GM21737 (cell line): ENCODE measurements at regions not wholly inside any gene's neighbourhood (a gene's known extent, or its start where the extent isn't known, plus 50 kb on each side); places are given as distances from the start of the nearest gene placed in this dataset.

Experiments
- ATAC-seq: cut with Tn5 transposase; IDR thresholded peaks from one replicate; pipeline ENCODE4 v1.9.1; 2021; ENCODE audit warnings: mild to moderate bottlenecking, moderate library complexity; ENCODE audit not compliant: unreplicated experiment

DNA sequence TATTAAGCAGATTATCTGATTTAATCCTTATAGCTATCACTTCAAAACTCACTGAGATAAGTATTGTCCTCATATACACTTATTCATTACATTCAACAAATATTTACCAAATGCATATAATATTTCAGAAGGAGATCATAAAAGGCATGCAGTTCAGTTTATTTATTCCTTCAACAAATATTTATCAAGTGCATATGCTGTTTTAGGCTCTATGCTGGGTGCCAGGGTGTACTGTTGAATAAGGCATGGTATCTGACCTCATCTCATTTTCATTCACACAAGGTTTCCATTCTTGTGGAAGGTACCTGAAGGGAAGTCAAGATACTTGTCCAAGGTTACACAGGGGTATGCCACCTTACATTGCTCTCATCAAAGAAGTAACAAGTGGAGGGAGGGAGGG lies 213.0 kb downstream of the INSIG2 start:
- ATAC-seq = no peak

DNA sequence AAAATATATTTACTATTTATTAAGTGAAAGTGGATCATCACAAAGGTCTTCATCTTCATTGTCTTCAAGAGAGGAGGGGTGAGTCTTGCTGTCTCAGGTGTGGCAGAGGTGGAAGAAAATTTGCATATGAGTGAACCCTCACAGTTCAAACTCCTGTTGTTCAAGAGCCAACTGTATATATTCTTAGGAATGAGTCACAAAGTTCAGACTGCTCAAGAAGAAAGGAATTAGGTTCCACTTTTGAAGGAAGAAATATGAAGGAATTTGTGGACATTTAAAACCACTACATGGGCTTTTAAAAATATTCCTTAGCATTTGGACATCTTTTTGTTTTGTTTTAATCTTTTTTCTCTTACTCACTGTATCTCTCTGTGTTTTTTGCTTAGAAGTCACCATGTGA lies 212.6 kb downstream of the INSIG2 start:
- no peak for ATAC-seq

DNA sequence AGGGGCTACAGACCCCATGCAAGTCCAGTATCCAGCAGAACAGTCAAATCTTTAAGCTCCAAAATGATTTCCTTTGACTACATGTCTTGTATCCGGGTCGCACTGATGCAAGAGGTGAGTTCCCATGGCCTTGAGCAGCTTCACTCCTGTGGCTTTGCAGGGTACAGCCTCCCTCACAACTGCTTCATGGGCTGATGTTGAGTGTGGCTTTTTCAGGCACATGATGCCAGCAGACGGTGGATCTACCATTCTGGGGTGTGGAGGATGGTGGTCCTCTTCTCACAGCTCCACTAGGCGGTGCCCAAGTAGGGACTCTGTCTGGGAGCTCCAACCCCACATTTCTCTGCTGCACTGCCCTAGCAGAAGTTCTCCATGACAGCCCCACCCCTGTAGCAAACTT lies 208.4 kb downstream of the INSIG2 start:
- ATAC-seq = no peak

DNA sequence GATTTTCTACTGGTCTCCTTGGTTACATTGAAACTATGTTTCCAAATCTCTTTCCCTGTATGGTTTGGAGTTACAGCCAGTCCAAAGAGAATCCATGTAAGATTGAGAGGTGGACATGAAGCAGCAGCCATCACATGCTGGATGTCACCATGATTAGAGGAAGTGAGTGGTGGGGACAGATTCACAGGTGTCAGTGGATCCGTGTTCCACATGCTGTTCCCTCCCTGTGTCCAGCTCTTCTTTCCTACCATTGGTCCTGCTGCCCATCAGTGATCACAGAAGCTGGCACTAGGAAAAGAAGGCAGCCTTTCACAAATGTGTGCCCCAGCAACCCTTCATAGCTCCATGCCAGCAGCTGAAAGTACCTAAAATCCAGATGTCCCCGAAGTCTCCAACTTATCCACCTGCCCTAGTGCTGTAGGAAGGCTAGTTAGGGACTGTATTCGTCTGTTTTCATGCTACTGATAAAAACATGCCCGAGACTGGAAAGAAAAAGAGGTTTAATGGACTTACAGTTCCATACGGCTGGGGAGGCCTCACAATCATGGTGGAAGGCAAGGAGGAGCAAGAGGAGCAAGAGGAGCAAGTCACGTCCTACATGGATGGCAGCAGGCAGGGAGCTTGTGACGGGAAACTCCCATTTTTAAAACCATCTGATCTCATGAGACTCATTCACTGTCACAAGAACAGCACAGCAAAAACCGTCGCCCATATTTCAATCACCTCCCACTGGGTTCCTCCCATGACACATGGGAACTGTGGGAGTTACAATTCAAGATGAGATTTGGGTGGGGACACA lies 207.5 kb downstream of the INSIG2 start:
- no peak for ATAC-seq

DNA sequence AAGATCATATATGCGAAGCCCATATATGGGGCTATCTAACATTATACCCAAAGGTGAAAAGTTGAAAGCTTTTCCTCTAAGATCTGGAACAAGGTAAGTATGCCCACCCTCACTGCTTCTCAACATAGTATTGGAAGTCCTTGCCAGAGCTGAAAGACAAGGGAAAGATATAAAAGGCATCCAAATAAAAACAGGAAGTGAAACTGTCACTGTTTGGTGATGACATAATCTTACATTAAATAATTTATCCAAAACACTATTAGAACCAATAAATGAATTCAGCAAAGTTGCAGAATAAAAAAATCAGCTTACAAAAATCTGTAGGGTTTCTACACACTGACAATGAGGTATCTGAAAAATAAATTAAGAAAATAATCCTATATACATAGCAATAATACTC lies 205.8 kb downstream of the INSIG2 start:
- no peak for ATAC-seq

DNA sequence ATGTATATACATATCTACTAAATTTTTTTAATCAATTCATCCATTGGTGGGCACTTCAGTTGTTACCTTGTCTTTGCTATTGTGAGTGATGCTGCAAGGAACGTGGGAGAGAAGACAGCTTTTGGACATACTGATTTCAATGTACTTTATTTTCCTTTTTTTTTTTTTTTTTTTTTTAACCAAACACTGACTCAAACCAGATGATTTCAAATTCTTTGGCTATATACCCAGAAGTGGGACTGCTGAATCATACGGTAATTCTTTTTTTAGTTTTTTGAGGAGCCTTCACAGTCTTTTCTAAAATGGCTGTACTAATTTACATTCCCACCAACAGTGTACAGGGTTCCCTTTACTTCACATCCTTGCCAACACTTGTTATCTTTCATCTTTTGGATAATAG lies 204.7 kb downstream of the INSIG2 start:
- no peak for ATAC-seq

DNA sequence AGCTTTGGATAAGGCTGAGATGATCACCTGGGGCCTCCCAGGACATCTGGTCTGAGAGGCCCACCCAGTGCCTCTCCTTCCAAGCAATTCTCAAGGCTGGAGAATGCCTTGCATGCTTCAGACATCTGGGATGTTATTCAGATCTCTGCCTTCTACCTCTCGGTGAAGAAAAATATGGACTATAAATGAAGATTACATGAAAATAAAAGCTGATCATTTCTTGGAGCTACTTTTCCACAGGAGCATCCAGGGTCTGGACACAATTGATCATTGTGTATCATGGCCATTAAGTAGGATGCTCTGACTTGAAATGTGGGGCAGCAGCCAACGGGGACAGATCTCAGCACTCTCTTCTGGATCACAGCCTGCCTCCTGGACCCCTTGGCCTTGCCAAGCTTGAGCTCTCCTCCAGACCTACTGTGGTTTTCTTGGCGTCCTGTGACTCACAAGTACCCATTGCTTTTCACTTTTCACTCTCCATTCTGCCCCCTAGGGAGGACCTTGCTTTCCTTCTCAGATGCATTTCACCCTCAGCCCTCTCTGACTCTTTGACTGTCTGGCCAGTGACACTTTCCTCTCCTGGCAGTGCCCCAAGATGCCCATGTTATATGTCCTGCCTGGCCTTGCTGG lies 203.1 kb downstream of the INSIG2 start:
- ATAC-seq = no peak

DNA sequence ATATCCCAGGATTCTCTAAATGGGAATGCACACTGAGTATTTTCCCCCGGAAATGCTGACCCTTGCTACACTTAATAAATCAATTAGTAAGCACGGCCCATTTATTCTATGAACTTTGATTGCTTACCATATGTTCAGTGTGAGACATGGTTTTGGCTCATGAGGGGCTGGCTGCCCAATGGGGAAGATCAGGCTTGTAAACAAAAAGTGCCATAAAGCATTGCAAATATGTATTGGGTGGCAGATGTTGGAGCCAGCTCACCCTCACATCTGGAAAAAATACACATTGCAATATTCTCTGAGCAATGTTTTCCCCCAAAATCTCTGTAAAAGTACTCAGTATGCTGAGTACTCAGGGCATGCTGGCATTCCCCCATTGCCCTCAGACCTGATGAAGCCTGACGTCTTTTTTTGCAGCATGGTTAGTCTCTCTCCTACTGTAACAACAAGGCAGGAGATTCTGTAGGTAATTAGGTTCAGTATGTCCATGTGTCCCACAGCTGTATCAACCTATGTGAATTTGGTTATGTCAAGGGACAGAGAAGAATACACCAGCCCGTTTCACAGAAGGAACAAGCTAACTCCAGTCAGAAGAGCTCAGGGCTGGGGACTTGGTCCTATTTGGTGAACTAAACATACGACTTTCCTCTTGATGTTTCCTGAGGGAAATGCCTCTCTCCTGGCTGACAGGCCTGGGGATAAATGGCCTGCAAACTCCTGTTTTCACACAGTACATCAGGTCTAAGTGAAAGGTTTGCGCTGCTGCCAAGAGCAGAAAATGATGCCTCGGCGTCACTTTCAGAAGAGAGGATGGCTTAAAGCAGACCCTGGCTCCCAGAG lies 202.4 kb downstream of the INSIG2 start:
- ATAC-seq = no peak

DNA sequence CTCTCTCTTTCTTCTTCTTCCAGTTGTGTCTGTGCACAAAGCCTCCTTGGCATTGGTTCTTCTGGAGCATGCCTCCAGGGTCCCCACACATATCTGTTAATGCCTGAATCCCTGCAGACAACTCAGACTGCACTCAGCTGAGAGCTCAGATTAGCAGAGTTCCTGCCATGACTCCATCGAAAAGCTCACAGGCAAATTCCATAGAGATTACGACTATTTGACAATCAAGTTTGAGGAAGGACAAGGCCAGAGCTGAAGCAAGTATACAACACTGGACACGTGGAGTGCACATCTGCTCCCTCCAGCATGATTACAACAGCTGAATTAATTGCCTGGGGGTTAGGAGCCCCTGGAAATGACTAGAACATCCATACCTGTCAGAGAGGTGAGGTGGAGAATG lies 190.7 kb downstream of the INSIG2 start:
- ATAC-seq = no peak

DNA sequence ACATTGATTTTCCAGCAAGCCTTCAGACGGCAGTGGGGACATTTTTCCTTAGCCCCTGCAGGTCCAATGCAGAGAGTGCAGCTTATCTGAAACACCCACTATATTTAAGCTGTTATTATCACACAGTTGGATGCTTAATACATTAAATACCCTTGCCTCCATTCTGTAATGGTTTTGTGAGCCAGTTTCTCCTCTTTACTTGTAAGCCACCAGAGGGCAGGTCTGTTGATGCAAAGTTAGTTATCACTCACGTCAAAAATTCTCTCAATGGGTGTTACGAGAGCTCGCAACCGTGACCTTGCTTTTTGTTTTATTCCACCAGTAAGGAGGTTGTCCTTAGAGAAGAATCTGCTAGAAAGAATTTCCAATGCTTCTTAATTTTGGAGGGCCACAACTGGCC lies 189.8 kb downstream of the INSIG2 start:
- ATAC-seq = no peak

DNA sequence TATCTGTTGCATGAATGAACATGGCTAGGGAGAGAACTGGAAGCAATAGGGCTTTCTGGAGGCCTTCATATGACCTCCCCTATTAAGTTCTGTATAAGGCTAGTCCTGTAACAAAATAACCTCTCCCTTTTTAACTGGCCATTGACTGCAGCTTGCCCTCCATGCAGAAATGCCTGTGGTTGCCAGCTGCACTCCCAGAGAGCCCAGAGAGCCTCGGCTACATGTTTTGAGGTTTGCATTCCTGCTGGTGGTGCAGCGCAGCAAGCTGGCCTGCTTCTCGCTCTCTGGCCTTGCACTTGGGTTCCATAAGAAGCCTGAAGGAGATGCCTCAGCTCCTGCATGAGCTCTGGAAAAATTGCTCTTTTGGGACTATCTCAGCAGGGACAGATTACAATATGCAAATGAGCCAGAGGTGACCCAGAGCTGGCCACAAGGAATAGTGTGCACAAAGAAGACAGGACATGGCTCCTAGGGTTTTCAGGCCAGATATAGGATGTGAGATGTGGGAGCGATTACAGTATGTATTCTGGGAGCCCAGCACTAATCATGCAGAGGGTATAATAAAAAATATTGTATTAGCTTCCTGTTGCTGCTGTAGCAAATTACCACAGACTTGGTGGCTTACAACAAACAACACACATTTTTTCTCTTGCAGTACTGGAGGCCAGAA lies 186.7 kb downstream of the INSIG2 start:
- no peak for ATAC-seq

DNA sequence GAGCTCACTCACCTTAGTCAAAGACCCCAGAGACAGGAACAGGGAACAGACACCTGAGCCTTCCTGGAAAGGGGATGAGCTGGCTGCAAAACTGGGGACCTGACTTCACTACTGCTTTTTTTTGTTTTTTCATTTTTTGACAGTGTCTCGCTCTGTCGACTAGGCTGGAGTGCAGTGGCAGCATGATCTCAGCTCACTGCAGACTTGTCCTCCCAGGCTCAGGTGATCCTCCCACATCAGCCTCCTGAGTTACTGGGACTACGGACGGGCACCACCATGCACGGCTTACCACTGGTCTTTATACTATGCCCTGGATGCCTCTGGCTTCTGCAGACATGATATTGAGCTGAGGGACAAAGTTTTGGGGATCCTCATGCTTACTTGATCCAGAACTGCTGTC lies 184.1 kb downstream of the INSIG2 start:
- no peak for ATAC-seq

DNA sequence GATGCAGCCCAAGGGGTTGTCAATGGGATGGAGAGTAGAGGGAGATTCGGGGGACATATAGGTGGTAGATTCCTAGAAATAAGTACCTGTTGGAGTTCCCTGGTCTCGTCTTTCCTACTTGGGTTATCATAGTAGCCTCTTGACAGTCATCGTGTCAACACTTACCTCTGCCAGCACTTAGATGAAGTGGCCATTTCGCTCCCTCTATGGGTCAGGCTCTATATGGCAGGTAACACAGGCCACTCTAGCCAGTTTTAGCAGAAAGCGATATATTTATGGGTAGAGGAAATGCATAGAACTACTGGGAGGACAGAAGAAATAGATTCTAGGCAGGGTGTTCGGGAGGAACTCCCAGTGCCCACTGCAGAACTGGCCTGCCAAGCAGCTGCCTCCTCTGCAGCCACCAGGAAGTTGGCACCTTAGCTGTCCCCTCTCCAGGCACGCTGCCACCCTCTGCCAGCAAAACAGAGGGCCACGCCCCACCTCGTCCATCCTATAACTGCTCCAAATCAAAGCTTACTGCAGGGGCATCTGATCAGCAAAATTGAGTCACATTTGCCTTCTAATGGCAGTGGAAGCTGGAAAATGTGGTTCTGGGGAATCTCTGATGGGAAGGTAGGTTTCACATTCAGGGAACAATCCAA lies 181.3 kb downstream of the INSIG2 start:
- ATAC-seq = no peak

DNA sequence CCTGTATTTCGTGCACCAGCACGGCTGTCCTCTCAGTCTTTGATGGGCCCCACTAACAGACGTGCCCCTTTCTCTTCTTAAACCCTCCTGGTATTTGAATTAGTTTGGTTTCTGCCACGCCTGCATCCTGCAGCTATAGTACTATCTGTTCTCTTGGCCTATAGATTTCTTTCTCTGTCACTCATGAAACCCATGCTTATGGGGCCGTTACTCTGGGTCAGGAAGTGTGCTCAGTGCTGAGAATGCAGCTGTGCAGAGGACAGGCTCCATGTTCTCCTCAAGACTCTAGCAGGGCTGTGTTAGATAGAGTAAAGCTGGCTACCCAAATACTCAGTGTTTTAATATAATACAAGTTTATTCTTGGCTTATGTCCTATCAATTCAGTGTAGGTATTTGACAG lies 180.0 kb downstream of the INSIG2 start:
- no peak for ATAC-seq

DNA sequence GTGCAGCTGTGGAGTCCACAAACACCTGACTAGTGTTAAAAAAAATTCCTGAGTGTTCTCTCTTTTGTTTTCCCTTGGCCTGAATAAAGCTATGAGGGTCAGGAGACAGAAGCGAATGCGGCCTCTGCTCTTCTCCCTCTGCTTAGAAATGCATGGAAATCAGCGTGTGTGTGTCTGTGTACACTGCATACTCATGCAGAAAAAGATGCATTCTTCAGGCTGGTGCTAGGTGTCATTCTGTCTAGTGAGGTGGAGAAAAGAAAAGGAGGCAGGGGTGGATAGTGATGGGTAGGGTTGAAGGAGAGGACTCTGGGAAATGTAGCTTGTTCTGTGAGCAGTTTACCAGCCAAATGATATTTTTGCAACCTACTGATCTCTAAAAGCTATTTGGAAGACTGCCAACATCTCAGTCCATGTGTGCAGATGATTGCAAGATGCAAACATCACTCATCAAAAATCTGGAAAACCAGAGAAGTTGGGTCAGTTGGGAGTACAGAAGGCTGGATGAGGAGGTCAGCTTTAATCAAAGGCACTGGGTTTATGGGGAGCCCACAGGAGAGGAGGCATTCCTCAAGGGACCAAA lies 177.7 kb downstream of the INSIG2 start:
- ATAC-seq = no peak

DNA sequence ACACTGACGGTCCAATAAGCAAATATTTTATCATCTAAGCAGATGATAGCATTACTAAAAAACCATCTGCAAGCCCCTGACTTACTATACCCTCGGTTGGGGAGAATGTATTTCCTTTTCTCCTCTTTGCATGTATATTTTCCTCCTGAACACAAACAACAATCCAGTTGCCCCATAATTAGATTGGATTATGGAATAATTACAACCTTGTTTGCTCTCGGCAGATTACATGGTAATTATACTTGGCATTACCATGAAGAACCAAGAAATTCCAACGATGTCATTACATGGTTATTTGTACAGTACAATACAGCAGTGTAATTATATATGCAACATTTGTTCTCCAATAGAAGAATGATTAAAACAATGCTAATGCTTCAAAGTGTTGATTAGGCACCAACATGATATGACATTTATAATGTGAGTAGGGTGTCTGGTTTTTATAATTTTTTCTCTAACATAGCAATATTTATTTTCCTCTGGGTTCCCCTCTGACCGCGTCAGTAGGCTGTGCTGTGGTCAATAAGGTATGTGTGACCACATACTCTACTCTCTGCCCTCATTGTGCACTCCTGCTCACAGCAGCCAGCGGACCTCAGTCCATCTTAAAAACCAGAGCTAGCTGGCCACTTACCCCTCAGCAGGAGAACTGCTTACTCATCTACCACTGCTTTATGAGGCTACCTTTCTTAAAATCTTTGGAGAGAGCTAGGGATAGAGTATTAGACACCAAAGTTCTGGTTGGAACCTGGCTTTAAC lies 176.1 kb downstream of the INSIG2 start:
- ATAC-seq = no peak

DNA sequence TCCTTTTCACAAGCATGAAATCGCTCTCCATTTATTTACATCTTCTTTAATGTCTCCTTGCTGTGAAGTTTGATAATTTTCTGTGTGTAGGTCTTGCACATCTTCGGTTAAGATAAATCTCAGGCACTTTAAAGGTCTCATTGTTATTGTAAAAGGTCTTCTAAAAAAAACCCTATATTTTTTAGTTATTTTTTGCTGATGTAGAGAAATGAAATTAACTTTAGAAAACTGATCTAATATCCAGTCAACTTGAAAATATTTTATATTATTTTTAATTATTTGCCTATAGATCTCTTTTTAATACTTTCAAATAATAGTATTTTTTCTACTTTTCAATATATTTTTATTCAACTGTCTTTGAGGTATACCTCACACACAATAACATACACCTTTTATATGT lies 169.4 kb downstream of the INSIG2 start:
- no peak for ATAC-seq

DNA sequence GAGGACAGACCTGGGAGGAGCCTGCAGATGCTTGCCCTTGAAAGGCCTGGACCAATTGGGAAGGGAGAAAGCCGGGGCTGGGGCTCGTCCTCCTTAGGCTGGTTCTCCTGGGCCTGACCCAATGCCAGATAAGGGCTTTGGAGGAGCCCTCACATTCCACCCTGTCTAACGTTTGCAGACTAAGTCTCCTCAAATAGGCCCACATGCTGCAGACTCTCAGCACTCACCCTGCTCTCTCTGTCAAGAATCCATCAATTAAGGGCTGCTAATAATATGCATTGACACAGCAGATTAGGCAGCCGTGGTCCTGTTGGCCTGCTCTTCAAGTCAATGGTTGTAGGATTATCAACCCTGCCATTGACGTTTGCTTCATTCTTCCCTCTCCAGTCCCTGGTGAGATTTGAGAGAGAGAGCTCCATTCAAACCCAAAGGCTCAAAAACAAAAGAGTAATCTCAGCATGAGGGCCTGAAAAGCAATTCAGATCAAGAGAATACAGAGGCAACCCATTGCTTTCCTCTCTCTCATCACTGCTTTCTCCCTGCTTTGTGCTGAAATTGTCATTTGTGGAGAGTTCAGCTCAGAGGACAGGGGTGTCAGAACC lies 167.6 kb downstream of the INSIG2 start:
- ATAC-seq = no peak

DNA sequence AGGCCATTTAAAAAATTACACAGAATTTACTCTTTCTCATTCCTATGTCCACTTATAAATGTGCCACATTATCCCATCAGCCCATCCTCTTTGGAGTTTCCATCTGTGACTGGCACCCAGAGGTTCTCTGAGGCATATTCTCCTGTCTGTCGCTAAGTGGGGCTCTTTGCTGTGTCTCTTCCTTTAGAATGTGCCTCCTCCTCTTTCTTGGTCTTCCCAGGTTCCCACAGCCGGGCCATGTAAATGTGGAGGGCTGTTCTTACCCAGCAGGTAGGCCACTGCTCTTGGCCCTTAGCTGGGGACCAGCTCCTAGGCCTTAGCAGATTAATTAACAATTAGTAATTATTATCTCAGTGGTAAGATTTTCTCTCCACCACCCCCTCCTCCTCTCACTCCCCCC lies 167.0 kb downstream of the INSIG2 start:
- no peak for ATAC-seq
